Jurkat, Clone E6-1 (cell line): ENCODE measurements at regions not wholly inside any gene's neighbourhood (a gene's known extent, or its start where the extent isn't known, plus 50 kb on each side); places are given as distances from the start of the nearest gene placed in this dataset.

Experiments
- DNase-seq: peaks from one replicate; pipeline ENCODE4 v3.0.0-alpha.2; 2011; ENCODE audit warnings: low read depth, low spot score
- H3K4me3 ChIP-seq: 2 replicates; pipeline ENCODE4 v1.5.1; 2011; ENCODE audit warnings: mild to moderate bottlenecking, low read length, control low read depth, moderate library complexity

DNA sequence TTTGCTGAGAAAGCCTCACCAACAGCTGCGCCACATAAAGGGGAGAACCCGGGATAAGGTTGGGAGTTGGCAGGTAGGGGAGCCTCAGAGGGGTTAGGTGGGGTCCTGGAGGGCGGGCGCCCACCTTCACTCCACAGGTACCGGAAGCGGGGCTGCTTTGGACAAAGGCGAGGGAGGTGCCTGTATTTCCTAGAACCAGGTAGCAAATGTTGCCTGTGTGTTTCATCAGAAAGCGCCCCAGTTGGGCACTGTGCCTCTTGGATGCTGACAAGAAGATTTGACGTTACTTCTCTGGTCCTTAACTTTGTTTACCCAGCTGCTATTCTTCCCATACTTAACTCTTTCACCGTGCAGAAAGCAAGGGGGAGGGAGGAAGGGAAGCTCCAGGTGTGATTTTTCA lies 278.9 kb downstream of the ZNF536 start:
- no peak for DNase-seq
- no peak overlapping the region for H3K4me3 ChIP-seq

DNA sequence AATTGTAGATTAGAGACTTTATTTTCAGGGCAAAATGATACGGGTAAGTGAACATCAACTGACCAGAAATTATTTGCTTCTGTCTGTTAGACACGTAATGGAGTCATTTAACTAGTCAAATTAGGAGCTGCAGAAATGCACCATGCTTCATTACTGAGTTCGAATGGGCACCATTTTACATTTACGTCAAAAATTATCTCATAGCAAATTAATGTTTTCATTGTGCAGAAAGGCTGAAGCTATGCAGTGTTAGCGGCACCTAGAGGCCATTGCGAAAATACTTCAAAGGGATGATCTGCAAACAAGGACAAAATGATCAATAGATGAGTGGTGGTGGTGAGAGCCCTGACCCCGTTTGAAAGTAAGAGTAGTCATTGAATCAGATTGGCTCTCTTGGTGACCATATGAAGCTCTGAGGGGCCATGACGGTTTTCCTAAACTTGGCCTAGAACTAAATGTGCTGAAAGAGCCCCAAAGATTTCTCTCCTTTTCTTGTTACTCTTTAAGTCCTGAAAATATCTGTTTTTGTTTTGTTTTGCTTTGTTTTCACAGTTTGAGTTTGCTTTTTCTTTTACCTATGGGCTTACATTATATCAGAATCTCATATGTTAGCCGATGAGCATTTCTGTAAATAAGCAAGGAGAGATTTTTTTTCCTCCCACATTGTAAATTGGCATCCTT lies 277.9 kb downstream of the ZNF536 start:
- DNase-seq = peak; percentile 42
- no peak overlapping the region for H3K4me3 ChIP-seq

DNA sequence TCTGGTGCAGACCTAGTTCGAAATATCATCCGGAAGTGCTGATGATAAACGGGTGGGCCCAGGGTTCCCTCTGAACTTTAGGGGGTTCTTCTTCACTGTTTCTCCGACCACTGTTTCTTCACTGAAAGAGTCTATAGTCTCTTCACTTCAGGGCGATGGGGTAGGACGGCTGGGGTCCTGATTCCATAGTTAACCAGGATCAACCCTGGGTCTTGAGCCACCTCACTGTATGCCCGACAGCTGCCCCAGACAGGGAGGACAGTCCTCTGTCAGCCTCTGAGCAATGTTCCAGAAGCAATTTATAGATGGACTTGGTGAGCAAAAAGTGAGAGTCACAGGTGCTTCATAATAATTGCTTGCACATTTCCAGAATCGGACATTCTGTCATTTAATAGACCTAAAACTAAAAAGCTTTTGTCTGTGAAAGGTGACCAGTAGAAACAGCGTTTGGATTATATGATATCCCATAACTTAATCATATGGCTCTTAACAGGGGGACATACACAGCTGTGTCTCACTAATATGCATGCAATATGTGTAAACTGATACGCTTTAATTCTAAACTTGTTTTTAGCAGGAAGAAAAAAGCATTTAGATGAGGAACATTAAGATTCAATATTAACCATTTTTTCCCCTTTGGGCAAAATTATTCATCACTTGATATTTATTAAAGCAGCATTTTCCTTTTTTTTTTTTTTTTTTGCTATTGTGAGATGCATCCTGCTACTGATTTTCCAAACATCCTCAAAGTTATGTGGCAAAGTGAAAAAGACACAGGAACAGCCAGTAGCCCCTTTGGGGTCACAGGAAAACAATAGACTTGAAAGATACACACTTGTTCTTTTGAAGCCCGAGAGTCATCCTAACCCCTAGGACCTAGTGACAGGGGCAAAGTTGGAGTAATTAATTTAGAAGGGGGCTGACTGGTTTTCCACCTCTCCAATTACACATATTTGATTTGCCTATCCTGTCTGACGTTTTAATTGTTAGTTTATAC lies 277.0 kb downstream of the ZNF536 start:
- no peak for DNase-seq
- no peak overlapping the region for H3K4me3 ChIP-seq

DNA sequence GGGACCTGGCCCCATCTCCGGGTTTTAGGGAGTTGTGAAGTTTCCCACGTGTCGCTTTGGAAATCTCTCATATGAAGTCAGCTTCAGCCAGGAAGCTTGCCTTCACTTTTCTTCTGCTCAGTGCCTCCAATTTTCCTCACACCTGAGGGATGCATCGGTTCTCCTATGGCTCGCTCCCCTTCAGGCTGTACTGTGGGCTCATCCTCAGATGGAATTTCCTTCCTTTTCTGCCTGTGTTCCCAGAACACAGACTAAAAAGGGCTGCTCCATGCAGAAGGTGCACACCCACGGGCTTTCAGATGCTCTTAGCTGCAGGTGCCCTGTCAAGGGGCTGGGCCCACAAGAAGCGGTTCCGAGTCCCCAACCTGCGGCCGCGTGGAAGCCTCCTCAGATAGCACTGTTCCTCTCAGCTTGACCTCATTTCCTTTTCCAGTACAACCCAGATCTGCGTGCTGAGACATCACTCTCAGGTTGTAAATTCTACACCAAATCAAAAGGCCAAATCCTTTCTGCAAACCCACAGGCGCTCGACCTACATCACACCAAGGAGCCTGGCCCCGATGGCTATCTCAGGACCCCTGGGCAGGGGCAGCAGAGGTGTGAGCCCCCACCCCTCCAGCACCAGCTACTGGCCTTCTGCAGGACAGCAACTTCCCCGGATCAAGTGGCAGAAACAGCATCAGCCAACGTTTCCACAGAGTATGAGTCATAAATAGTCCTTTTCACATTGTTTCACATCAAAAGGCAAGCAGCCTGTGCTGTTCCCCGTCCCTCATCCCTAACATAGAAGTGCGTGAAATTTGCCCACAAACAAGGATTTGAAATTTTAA lies 275.9 kb downstream of the ZNF536 start:
- no peak for DNase-seq
- no peak overlapping the region for H3K4me3 ChIP-seq

DNA sequence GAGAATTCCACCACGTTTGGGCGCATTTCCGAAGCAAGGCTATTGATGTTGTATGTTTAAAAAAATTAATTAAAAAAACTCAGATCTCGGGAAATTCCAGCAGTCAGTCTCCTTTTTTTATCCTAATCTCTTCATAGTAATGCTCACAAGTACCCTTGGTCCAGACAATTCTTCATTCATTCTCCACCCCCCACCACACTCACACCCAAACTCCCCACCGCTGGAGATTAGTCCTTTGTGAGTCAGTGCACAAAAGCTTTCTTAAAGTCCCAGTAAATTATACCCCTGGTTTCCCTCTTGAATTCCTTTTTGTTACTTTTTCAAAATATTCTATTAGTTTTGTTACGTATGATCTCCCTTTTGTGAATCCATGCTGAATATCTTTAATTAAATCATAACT lies 274.6 kb downstream of the ZNF536 start:
- no peak for DNase-seq

DNA sequence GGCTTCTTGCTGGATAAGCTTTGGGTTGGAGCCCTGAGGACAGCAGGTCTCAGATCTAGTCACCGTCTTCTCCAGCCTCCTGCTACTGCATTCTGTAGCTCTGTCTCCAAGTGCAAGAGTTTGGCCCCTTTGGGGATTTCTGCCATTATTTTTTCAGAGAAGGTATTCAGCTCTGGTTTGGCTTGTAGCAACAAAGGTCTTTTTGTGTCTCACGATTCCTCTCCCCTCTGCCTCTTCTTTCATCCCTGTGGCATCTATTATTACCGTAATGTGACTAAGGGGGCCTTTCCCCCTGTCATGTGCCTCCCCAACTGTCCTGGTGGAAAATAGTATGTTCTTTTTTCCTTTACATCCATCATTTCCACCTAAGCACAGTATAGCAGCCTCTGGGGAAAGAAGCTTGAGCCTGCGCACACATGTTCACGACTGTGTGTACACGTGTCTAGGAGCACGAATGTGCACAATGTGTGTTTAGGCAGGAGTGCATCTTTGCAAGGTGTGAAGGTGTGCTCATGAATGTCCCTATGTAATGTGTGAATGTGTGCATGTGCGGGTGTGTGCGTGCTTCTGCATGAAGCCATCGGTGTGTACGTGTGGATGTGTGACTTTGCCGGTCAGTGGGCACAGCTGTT lies 273.9 kb downstream of the ZNF536 start:
- no peak for DNase-seq
- no peak overlapping the region for H3K4me3 ChIP-seq

More for the DNA sequence above, 274.6 kb downstream of the ZNF536 start:
- no peak overlapping the region for H3K4me3 ChIP-seq

DNA sequence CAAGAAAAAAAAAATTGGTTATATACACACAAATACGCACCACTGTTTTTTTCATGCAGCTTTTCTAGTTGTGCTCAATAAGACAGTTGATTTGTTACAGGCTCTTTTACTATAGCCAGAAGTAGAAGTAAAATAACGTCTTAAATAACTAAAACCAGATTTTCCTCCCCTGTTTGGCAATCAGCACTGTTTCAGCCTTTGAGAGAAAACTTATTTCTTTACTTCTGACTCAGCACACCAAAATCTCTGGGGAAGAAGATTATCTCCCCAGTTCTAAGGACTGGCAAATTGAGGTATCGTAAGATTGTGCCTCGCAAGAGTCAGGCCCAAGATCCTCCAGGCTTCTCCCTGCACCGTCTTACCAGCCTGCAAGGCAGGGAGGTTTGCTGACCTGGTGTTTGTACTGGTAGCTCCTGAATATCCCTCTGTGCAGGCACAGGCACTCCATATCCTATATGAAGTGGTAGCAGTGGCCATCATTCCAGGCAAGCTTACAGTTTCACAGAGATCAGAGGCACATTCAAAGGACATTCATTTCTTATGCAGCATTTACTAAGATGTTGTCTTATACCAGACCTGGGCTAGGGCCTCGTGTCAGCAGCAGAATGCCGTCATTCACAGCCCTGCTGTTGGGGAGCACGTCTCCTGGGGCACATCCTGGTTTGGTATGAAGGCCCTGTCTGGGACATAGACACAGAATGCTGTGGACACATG lies 268.2 kb downstream of the ZNF536 start:
- no peak for DNase-seq
- no peak overlapping the region for H3K4me3 ChIP-seq

DNA sequence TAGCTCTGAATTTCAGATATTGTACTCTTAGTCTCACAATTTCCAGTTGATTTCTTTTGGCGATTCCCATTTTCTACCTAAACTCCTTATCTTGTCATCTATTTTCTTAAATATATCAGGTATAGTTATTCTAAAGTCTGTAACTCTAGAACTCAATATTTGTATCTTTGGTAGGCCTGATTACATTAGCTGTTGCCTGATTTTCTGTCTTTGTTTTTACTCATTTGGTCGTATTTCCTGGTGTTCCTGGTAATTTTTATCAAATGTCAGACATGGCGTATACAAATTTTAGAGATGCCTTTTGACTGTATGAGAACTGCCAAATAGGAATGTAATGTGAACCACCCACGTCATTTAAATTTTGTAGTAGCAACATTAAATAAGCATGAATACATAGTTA lies 266.7 kb downstream of the ZNF536 start:
- no peak overlapping the region for H3K4me3 ChIP-seq
- DNase-seq = no peak

DNA sequence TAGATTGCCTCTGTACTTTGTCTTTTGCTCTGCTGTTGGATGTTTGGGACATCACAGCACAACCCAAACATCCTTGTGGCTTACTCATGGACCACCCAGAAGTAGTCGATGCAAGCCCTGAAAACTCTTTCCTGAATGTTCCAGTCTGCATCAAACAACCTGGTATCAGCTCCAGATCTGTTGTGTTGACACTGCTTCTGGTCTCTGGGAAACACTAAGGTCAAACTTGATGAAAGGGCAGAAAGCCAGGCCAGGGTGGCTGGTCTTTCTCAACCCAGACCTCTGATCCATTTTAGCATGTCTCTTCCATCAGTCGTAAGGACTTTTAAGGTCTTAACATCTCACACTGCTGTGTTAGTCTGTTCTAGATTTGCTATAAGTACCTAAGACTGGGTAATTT lies 265.7 kb downstream of the ZNF536 start:
- no peak for DNase-seq
- no peak overlapping the region for H3K4me3 ChIP-seq

DNA sequence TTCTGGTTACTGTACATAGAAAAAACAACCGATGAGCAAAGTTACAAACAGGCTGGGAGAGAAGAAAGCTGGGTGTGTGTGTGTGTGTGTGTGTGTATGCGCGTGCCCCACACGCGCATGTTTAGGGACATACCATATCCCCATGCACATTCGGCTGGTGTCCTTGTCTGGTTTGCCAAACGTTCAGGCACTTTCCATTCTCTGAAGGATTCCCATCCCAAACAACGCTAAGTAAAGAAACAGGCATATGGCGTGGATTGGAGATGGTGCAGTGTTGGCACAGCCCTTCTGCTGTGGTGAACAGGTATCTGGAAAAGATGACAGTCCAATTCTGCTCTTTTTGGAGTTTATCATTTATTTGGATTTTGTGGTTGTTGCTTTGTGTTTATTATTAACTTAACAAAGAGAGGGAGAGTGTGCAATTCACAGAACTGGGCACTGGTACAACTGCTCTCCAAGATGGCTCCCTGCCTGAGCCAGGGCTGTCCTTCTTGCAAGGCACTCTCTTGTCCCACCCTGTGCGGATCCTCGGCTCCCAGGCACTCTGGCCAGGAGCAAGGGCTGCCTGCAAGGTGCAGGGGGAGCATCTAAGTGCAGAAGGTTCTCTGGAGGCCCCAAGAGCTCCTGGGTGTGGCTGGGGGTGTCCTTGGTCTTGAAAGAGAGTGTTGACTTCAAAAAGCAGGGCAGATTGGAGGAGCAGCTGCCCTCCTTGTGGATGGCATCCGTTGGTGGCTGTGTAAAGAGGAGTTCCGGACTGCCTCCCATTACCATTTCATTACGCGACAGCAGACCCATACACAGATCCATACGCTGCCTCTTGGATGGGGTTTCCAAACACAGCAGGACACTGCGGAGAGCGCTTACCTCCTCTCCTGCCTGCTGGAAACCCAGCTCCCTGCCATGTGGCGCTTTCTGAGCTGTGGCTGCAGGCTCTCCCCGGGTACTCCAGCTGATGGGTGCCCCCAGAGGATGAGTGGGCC lies 263.1 kb downstream of the ZNF536 start:
- no peak for DNase-seq
- no peak overlapping the region for H3K4me3 ChIP-seq

DNA sequence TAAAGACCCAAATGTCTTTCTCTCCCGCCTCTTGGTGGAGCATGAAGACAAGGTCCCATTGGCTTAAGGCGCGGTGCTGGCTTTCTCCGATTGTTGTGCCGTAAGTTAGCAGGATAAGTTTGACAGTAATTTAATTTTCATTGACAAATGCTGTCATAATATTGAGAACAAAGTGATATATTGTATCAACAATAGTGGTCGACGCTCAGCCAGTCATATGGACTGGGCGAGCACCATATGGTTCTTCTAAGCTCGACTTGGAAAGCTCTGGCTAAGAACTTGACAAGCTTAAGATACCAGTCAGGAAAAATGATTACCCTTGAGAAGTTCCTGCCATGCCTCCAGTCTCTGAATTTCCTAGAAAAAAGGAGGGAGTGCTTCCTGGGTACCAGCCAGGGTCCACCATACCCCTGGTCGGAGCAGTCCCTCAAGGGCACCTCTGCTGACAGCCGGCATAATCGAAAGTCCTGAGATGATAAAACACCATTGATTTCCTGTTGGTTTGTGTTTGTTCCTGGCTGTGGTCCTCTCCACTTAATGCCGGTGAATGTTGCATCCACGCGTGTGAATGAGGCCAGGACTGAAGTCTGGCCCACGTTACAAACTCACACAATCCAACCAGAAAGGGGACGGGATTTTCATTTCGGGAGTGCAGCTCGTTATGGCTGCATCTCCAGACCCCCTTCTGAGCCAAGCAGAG lies 262.1 kb downstream of the ZNF536 start:
- H3K4me3 ChIP-seq = no peak overlapping the region
- DNase-seq = no peak

DNA sequence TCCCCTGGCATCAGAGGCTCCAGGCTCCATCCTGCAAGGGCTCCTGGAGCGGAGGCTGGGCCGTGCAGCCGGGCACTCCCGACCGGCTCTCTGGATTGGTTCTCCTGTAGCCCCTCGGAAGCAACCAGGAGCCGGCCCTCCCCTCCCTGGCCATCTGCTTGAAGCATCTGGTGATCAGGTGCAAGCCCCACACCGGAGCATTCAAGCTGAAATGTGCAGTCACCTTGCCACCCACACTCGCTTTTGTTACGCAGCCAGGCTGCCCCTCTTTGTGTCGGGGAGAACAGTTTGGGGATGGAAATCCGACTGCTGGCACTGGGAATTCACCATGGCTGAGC lies 258.8 kb downstream of the ZNF536 start:
- DNase-seq = no peak
- no peak overlapping the region for H3K4me3 ChIP-seq

DNA sequence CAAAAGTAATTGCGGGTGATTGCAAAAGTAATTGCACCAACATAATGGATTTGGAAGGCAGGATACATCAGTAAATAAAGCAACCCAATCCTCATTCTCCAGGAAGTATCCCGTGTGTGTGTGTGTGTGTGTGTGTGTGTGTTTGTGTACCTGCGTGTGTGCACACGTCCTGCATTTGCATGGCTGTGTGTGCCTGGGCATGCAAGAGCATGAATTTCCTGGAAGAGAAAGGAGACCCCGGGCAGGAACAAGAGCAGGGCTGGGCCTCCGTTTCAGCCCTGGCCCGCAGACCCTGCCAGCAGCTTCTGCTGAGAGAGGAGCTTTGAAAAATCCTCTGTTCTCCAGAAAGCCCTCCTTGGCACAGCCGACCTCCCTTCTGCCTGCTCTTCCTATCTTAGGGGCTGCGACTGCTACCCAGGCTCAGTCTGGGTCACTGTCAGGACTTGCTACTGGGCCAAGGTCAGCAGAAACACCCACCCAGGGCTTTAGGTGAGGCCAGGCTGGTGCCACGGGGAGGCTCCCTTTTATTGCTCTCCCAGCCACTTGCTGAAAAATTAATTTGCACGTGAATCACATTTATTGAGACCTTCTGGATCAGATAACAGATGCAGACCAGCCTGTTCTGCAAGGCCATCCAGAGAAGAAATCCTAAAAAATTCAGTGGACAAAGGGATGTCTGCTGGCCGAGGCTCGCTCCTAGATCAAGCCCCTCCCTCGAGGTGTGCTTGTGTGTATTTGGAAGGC lies 258.3 kb downstream of the ZNF536 start:
- DNase-seq = no peak
- no peak overlapping the region for H3K4me3 ChIP-seq

DNA sequence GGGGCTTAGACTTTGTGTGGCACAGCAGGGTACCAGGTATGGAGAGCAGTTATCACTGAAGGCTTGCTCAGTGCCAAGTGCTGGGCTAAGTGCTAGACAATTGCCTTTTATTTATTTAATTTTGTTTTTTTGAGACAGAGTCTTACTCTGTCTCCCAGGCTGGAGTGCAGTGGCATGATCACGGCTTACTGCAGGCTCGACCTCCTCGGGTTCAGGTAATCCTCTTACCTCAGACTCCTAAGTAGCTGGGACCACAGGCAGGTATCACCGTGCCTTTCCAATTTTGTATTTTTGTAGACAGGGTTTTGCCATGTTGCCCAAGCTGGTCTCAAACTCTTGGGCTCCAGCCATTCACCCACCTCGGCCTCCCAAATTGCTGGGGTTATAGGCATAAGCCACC lies 256.9 kb downstream of the ZNF536 start:
- no peak overlapping the region for H3K4me3 ChIP-seq
- DNase-seq = no peak

DNA sequence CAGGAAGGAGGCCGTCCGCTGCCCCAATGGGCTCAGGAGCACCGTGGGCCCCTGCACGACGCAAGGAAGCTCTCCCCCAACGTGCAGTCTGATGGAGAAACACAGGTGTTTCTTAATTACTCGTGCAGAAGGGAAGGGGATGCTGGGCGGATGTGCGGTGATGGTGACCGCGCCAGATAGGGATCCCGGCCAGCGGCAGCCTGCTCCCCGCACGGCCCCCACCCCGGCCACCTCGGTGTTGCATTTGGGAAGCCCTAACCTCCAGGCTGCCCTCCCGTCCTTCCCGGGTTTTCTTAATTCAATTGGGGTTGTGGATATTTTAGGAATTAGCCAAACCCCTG lies 254.4 kb downstream of the ZNF536 start:
- DNase-seq = no peak
- H3K4me3 ChIP-seq = no peak overlapping the region

DNA sequence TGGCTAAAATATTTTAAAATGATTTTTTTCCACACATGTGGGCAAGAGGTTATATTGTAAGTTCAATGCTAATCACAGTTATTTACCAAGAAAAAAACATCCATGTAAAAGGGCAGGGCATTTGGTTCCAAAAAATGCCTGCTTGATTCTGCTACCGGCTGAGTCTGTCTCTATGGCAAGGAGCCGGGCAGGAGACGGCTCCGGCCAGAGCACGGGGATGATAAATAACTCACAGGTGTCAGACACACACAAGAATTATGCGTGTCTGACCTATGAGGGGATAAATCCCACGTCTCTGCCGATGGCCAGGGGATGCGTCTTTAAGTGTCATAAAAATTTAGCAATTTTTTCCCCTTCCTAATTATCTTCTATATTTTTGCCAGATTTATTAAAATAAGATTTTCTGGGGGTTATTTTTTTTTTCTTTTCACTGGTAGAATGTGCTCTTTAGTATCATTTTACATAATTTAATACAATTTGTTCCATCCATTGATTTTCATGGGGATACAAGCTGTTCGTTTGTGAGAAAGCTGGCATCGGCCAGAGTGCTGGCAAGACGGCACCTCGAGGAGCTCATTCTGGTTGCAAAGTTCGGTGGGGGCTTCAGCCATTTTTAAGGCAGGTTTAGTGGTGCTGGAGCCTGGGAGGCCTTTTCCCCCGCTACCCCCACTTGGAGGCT lies 253.9 kb downstream of the ZNF536 start:
- H3K4me3 ChIP-seq = no peak overlapping the region
- no peak for DNase-seq
